ENCODE measurements at regions not wholly inside any gene's neighbourhood (a gene's known extent, or its start where the extent isn't known, plus 50 kb on each side); places are given as distances from the start of the nearest gene placed in this dataset.

- no peak for DNase-seq (ENCODE audit: low spot score in 2 of 2)
- Histone ChIP-seq H3K9me3 (peaks cover 0 to 21% (median 4%) of the 10 kb centered on the region in 4 donors), H3K4me1 (peaks cover 0 to 24% (median 0%) of the 10 kb centered on the region in 4 donors), H3K4me3 (no peak overlapping the region), H3K27ac (no peak overlapping the region), H3K36me3 (no peaks in the 10 kb centered on the region), H3K27me3 (no peaks in the 10 kb centered on the region)
- WGBS, 2 donors: 89 to 93% methylated on average over 11 to 12 of the region's 12 CpGs
- no peak for TF ChIP-seq POLR2A (IDR thresholded peaks at IDR 0.05)
- no peak for TF ChIP-seq EP300 (IDR thresholded peaks at IDR 0.05)
- TF ChIP-seq, protein P1, sequence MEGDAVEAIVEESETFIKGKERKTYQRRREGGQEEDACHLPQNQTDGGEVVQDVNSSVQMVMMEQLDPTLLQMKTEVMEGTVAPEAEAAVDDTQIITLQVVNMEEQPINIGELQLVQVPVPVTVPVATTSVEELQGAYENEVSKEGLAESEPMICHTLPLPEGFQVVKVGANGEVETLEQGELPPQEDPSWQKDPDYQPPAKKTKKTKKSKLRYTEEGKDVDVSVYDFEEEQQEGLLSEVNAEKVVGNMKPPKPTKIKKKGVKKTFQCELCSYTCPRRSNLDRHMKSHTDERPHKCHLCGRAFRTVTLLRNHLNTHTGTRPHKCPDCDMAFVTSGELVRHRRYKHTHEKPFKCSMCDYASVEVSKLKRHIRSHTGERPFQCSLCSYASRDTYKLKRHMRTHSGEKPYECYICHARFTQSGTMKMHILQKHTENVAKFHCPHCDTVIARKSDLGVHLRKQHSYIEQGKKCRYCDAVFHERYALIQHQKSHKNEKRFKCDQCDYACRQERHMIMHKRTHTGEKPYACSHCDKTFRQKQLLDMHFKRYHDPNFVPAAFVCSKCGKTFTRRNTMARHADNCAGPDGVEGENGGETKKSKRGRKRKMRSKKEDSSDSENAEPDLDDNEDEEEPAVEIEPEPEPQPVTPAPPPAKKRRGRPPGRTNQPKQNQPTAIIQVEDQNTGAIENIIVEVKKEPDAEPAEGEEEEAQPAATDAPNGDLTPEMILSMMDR (IDR thresholded peaks at IDR 0.05): no peak
These were observed 70.3 kb upstream of the HAAO start for GRCh38 chr2:42862669-42863185.

DNA sequence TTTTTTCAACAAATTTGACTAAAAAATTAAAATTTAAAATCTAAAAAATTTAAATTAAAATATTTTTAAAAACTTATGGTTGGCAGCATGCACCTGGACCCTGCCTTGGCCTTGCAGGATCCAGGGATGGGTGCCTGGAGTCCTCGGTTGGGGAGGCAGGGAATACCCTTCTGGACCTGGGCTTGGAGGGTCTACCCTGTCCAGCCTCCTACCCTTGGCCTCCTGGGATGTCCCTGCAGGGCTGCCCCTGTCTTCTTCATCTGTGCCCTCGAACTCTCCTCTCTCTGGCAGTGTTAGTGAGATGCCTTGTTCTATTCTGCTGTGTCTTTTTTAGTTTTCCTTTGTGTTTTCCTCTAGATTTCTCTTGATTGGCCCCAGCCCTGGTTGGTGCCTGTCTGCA is 68.9 kb upstream of the HAAO start:
- DNase-seq (ENCODE audit: low spot score in 2 of 2): no peak
- TF ChIP-seq, protein P1 (IDR thresholded peaks at IDR 0.05): no peak
- TF ChIP-seq EP300 (IDR thresholded peaks at IDR 0.05): no peak
- no peak for TF ChIP-seq POLR2A (IDR thresholded peaks at IDR 0.05)
- Histone ChIP-seq H3K9me3 (peaks cover 0 to 21% (median 4%) of the 10 kb centered on the region in 4 donors), H3K27me3 (no peaks in the 10 kb centered on the region), H3K36me3 (no peaks in the 10 kb centered on the region), H3K4me3 (no peak overlapping the region), H3K27ac (no peak overlapping the region), H3K4me1 (peaks cover 0 to 10% (median 0%) of the 10 kb centered on the region in 4 donors)
- WGBS, 2 donors: 89 to 90% methylated on average over 2 of the region's 2 CpGs

DNA sequence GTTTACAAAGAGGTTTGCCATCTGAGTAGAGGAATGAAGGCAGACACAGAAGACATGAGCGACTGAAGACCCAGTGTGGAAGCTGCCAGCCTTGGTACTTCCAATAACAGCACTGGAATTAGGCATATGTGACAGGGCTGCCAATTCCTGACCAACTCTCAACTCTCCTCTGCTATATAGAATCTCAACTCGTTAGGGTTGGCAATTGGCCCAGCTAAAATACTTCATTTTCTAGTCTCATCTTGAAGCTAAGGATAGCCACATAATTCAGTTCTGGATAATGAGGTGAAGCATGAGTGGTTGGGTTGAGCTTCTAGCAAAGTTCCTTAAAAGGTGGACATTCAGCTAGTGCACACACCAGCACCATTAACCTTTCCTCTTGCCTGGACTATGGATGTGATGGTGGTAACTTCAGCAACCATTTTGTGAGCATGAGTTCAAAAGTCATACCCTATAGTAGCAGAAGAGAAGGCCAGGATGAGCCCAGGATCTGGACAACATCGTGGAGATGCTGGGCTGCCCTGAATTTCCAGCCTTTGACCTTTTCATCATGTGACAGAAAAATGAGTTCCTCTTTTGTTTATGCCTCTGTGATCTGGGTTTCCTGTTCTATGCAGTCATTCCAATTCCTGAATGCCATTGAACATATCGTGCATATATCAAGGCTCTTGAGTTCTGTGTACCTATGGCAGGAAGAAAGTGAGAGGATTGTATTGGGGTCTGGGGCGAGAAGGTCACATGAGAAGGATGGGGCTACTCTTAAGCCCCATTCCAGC is 68.1 kb upstream of the HAAO start:
- H3K4me1 ChIP-seq: peaks cover 0 to 2% (median 0%) of the 10 kb centered on the region in 4 donors
- no peak overlapping the region for H3K4me3 ChIP-seq
- H3K9me3 ChIP-seq: peaks cover 0 to 21% (median 4%) of the 10 kb centered on the region in 4 donors
- no peaks in the 10 kb centered on the region for H3K36me3 ChIP-seq
- WGBS, 2 donors: 70 to 79% methylated on average over 5 of the region's 5 CpGs
- no peak overlapping the region for H3K27ac ChIP-seq
- no peaks in the 10 kb centered on the region for H3K27me3 ChIP-seq
- DNase-seq (ENCODE audit: low spot score in 2 of 2): no peak
- TF ChIP-seq POLR2A (IDR thresholded peaks at IDR 0.05): no peak
- TF ChIP-seq, protein P1 (IDR thresholded peaks at IDR 0.05): no peak
- TF ChIP-seq EP300 (IDR thresholded peaks at IDR 0.05): no peak

DNA sequence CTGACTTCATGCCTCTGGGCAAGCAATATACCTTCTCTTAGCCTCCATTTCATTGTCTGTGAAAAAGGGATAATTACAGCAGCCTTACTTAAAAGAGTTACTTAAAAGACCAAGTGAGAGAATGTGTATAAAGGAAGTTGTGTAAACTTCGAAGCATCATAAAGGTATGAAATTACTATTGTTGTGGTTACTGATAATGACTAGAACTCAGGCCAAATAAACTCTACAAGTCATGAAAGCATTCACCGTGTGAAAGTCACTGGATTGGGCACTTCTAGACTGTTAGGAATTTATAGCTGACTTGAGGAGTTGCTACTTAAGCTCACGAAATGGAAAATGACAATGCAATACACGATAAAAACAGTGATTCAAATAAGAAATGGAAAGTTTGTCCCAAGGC is 67.4 kb upstream of the HAAO start:
- H3K9me3 ChIP-seq: peaks cover 0 to 21% (median 4%) of the 10 kb centered on the region in 4 donors
- H3K27ac ChIP-seq: no peak overlapping the region
- no peak for TF ChIP-seq POLR2A (IDR thresholded peaks at IDR 0.05)
- TF ChIP-seq, protein P1 (IDR thresholded peaks at IDR 0.05): no peak
- TF ChIP-seq EP300 (IDR thresholded peaks at IDR 0.05): no peak
- H3K4me3 ChIP-seq: no peak overlapping the region
- H3K27me3 ChIP-seq: no peaks in the 10 kb centered on the region
- 55 to 56% methylated on average over 4 of the region's 4 CpGs for WGBS, 2 donors
- no peak for DNase-seq (ENCODE audit: low spot score in 2 of 2)
- H3K36me3 ChIP-seq: no peaks in the 10 kb centered on the region
- peaks cover 0 to 7% (median 3%) of the 10 kb centered on the region in 4 donors for H3K4me1 ChIP-seq

- no peaks in the 10 kb centered on the region for H3K36me3 ChIP-seq
- peaks cover 3 to 14% (median 10%) of the 10 kb centered on the region in 4 donors for H3K4me1 ChIP-seq
- DNase-seq (ENCODE audit: low spot score in 2 of 2): peak; percentile 57 to 92
- no peaks in the 10 kb centered on the region for H3K27me3 ChIP-seq
- peaks cover 0 to 21% (median 4%) of the 10 kb centered on the region in 4 donors for H3K9me3 ChIP-seq
- no peak overlapping the region for H3K27ac ChIP-seq
- H3K4me3 ChIP-seq: no peak overlapping the region
- WGBS, 2 donors: 50 to 54% methylated on average over 2 of the region's 2 CpGs
- TF ChIP-seq, protein P1 (IDR thresholded peaks at IDR 0.05): peak; percentile 60 to 86 (median 73)
- no peak for TF ChIP-seq POLR2A (IDR thresholded peaks at IDR 0.05)
These were observed 66.7 kb upstream of the HAAO start for GRCh38 chr2:42859006-42859552.

Measured in tibial nerve (tissue), 4 donors.